HEK293 (cell line): ENCODE measurements at regions not wholly inside any gene's neighbourhood (a gene's known extent, or its start where the extent isn't known, plus 50 kb on each side); places are given as distances from the start of the nearest gene placed in this dataset.

Experiments
- CTCF ChIA-PET: fragments of 350-600 bp; formaldehyde crosslinking; extraction: SDS; loops from one replicate; lab custom pipeline; 2021; ENCODE audit warnings: antibody characterized with exemption; lab: Yijun Ruan, JAX
- POLR2A ChIA-PET: fragments of 300-600 bp; formaldehyde crosslinking; extraction: SDS; loops from one replicate; lab custom pipeline; 2020; ENCODE audit warnings: antibody characterized with exemption, inconsistent platforms; lab: Yijun Ruan, JAX
- H3K27ac ChIP-seq: fragments of 200-500 bp; sonication (Bioruptor generic); 2 replicates; pipeline ENCODE4 v1.5.1; 2014; ENCODE audit warnings: low read depth, low read length, control low read depth, inconsistent platforms; ENCODE audit errors: extremely low read depth
- H3K36me3 ChIP-seq, 2 experiments: fragments of 200-500 bp in 1 of 2; sonication (Bioruptor generic) in 1 of 2; 1 replicate in 1 of 2; 2 replicates in 1 of 2; pipeline ENCODE4 v1.5.1; 2014 to 2017; ENCODE audit warnings: inconsistent platforms in 2 of 2, low read length in 2 of 2; ENCODE audit not compliant: control insufficient read depth in 2 of 2, insufficient read depth in 1 of 2
- H3K4me1 ChIP-seq: fragments of 200-500 bp; sonication (Bioruptor generic); 2 replicates; pipeline ENCODE4 v1.5.1; 2014; ENCODE audit warnings: mild to moderate bottlenecking, low read length, inconsistent platforms; ENCODE audit not compliant: control insufficient read depth, insufficient read depth
- H3K4me3 ChIP-seq: 2 replicates; pipeline ENCODE4 v1.5.1; 2011; ENCODE audit warnings: low read depth, mild to moderate bottlenecking, control low read depth, low read length, moderate library complexity
- H3K9me3 ChIP-seq: fragments of 200-500 bp; sonication (Bioruptor generic); 2 replicates; pipeline ENCODE4 v1.5.1; 2014; ENCODE audit warnings: low read depth, low read length, inconsistent platforms; ENCODE audit not compliant: control insufficient read depth, insufficient read depth
- GLIS2 ChIP-seq: fragments of 450-650 bp; formaldehyde crosslinking; IDR thresholded peaks from 2 replicates; pipeline ENCODE4 v1.5.1; 2016; ENCODE audit warnings: missing biosample characterization, missing genetic modification characterization
- KLF10 ChIP-seq: fragments of 450-650 bp; IDR thresholded peaks from 2 replicates; pipeline ENCODE4 v1.5.1; 2018; ENCODE audit warnings: missing biosample characterization, mild to moderate bottlenecking, missing genetic modification characterization
- KLF9 ChIP-seq: fragments of 450-650 bp; formaldehyde crosslinking; IDR thresholded peaks from 2 replicates; pipeline ENCODE4 v1.5.1; 2016; ENCODE audit warnings: missing biosample characterization, missing genetic modification characterization, low read depth
- MZF1 ChIP-seq: fragments of 450-650 bp; formaldehyde crosslinking; IDR thresholded peaks from 2 replicates; pipeline ENCODE4 v1.5.1; 2017; ENCODE audit warnings: missing biosample characterization, missing genetic modification characterization, borderline replicate concordance
- ZBTB7A ChIP-seq: fragments of 450-650 bp; formaldehyde crosslinking; IDR thresholded peaks from 2 replicates; pipeline ENCODE4 v1.5.1; 2016; ENCODE audit warnings: low read depth, missing biosample characterization, missing genetic modification characterization
- ZNF146 ChIP-seq: fragments of 450-650 bp; formaldehyde crosslinking; IDR thresholded peaks from 2 replicates; pipeline ENCODE4 v1.5.1; 2016; ENCODE audit warnings: missing biosample characterization, missing genetic modification characterization
- ZNF175 ChIP-seq: fragments of 450-650 bp; formaldehyde crosslinking; IDR thresholded peaks from 2 replicates; pipeline ENCODE4 v1.5.1; 2016; ENCODE audit warnings: missing biosample characterization, missing genetic modification characterization
- ZNF184 ChIP-seq: fragments of 450-650 bp; IDR thresholded peaks from 2 replicates; pipeline ENCODE4 v1.5.1; 2018; ENCODE audit warnings: missing biosample characterization, mild to moderate bottlenecking, missing genetic modification characterization
- ZNF2 ChIP-seq: fragments of 450-650 bp; formaldehyde crosslinking; IDR thresholded peaks from 2 replicates; pipeline ENCODE4 v1.5.1; 2016; ENCODE audit warnings: missing biosample characterization, missing genetic modification characterization
- ZNF239 ChIP-seq: fragments of 450-650 bp; formaldehyde crosslinking; IDR thresholded peaks from 2 replicates; pipeline ENCODE4 v1.5.1; 2016; ENCODE audit warnings: missing biosample characterization, missing genetic modification characterization
- ZNF311 ChIP-seq: fragments of 450-650 bp; formaldehyde crosslinking; IDR thresholded peaks from 2 replicates; pipeline ENCODE4 v1.5.1; 2017; ENCODE audit warnings: missing biosample characterization, missing genetic modification characterization, borderline replicate concordance
- ZNF335 ChIP-seq: fragments of 450-650 bp; formaldehyde crosslinking; conservative IDR thresholded peaks from 2 replicates; pipeline ENCODE4 v1.5.1; 2016; ENCODE audit warnings: missing biosample characterization, missing genetic modification characterization
- ZNF362 ChIP-seq: fragments of 450-650 bp; formaldehyde crosslinking; IDR thresholded peaks from 2 replicates; pipeline ENCODE4 v1.5.1; 2016; ENCODE audit warnings: missing biosample characterization, missing genetic modification characterization
- ZNF404 ChIP-seq: fragments of 450-650 bp; formaldehyde crosslinking; IDR thresholded peaks from 2 replicates; pipeline ENCODE4 v1.5.1; 2017; ENCODE audit warnings: missing biosample characterization, missing genetic modification characterization
- ZNF513 ChIP-seq: fragments of 450-650 bp; IDR thresholded peaks from 2 replicates; pipeline ENCODE4 v1.5.1; 2018; ENCODE audit warnings: missing biosample characterization, missing genetic modification characterization
- ZNF561 ChIP-seq: fragments of 450-650 bp; IDR thresholded peaks from 2 replicates; pipeline ENCODE4 v1.5.1; 2018; ENCODE audit warnings: missing biosample characterization, missing genetic modification characterization, borderline replicate concordance
- ZNF600 ChIP-seq: fragments of 450-650 bp; formaldehyde crosslinking; IDR thresholded peaks from 2 replicates; pipeline ENCODE4 v1.5.1; 2016; ENCODE audit warnings: missing biosample characterization, missing genetic modification characterization
- ZNF626 ChIP-seq: fragments of 450-650 bp; sonication (Bioruptor Pico); formaldehyde crosslinking; IDR thresholded peaks from 2 replicates; pipeline ENCODE4 v1.5.1; 2018; ENCODE audit warnings: missing biosample characterization, missing genetic modification characterization, inconsistent platforms
- ZNF677 ChIP-seq: fragments of 450-650 bp; IDR thresholded peaks from 2 replicates; pipeline ENCODE4 v1.5.0; 2018; ENCODE audit warnings: missing biosample characterization, mild to moderate bottlenecking, missing genetic modification characterization, moderate library complexity
- TF ChIP-seq, protein P1 (sequence below): fragments of 450-650 bp; formaldehyde crosslinking; IDR thresholded peaks from 2 replicates; pipeline ENCODE4 v1.5.1; 2016; ENCODE audit warnings: missing biosample characterization, missing genetic modification characterization, low read depth
- TF ChIP-seq, protein P2 (sequence below): fragments of 450-650 bp; formaldehyde crosslinking; IDR thresholded peaks from 2 replicates; pipeline ENCODE4 v1.5.1; 2016; ENCODE audit warnings: missing biosample characterization, missing genetic modification characterization
- TF ChIP-seq, protein P3 (sequence below): fragments of 450-650 bp; formaldehyde crosslinking; IDR thresholded peaks from 2 replicates; pipeline ENCODE4 v1.5.1; 2016; ENCODE audit warnings: missing biosample characterization, missing genetic modification characterization

- CTCF ChIA-PET = no interaction called here
- no peaks in the 10 kb centered on the region for H3K4me1 ChIP-seq
- POLR2A ChIA-PET = no interaction called here
- H3K36me3 ChIP-seq = no peaks in the 10 kb centered on the region
- H3K4me3 ChIP-seq = no peak overlapping the region
- no peak overlapping the region for H3K27ac ChIP-seq
- TF ChIP-seq KLF10 (tag by site-specific recombination) (no peak), ZNF184 (no peak), ZNF561 (no peak), ZNF335 (tag by site-specific recombination) (no peak), ZBTB7A (tag by site-specific recombination) (no peak), ZNF513 (tag by site-specific recombination) (no peak), ZNF311 (tag by site-specific recombination) (no peak), ZNF239 (tag by site-specific recombination) (no peak), ZNF626 (tag by site-specific recombination) (no peak)
- TF ChIP-seq, protein P1, sequence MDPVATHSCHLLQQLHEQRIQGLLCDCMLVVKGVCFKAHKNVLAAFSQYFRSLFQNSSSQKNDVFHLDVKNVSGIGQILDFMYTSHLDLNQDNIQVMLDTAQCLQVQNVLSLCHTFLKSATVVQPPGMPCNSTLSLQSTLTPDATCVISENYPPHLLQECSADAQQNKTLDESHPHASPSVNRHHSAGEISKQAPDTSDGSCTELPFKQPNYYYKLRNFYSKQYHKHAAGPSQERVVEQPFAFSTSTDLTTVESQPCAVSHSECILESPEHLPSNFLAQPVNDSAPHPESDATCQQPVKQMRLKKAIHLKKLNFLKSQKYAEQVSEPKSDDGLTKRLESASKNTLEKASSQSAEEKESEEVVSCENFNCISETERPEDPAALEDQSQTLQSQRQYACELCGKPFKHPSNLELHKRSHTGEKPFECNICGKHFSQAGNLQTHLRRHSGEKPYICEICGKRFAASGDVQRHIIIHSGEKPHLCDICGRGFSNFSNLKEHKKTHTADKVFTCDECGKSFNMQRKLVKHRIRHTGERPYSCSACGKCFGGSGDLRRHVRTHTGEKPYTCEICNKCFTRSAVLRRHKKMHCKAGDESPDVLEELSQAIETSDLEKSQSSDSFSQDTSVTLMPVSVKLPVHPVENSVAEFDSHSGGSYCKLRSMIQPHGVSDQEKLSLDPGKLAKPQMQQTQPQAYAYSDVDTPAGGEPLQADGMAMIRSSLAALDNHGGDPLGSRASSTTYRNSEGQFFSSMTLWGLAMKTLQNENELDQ (tag by site-specific recombination) = no peak
- TF ChIP-seq, all 188 proteins: peak for 0
- H3K9me3 ChIP-seq = no peaks in the 10 kb centered on the region
These were observed 96.6 kb upstream of the SLC8A1 start for GRCh38 chr2:40548521-40548920.

- no peaks in the 10 kb centered on the region for H3K36me3 ChIP-seq
- H3K9me3 ChIP-seq = no peaks in the 10 kb centered on the region
- ChIA-PET CTCF (interaction anchor here (0.5 to 1.6 kb wide), 2 partner anchors 306 to 713 kb away, joined by 3 to 4 read pairs; no protein-coding TSS in a partner anchor), POLR2A (no interaction called here)
- H3K27ac ChIP-seq = no peak overlapping the region
- no peaks in the 10 kb centered on the region for H3K4me1 ChIP-seq
- TF ChIP-seq MZF1 (tag by site-specific recombination) = no peak
- TF ChIP-seq, all 188 proteins: peak for 0
- no peak overlapping the region for H3K4me3 ChIP-seq
These were observed 98.2 kb upstream of the SLC8A1 start for GRCh38 chr2:40550085-40550484.

DNA sequence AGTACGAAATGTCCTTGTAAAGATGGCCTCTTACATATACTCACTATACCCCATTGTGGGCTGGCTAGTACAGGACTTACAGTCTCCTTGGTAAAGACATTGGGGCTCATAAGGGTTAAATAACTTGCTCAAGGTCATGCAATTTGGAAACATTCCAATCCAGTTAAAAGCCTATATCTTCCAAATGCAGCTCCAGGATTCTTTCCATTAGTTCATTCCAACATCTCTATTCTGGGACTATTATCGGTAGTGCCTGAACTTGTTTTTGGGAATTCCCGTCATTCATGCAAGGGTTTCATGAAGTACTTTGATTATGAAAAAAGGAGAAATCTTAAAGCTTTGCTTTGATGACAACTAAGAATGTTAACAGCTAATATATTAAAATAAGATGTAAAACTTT, 99.2 kb upstream of the SLC8A1 start:
- no peaks in the 10 kb centered on the region for H3K36me3 ChIP-seq
- no peaks in the 10 kb centered on the region for H3K4me1 ChIP-seq
- ChIA-PET CTCF (interaction anchor here (0.8 to 1.6 kb wide), 2 partner anchors 37 to 307 kb away, joined by 3 to 4 read pairs; no protein-coding TSS in a partner anchor), POLR2A (no interaction called here)
- no peak overlapping the region for H3K27ac ChIP-seq
- H3K4me3 ChIP-seq = no peak overlapping the region
- H3K9me3 ChIP-seq = no peaks in the 10 kb centered on the region
- TF ChIP-seq ZNF404 (tag by site-specific recombination) (no peak), ZNF600 (tag by site-specific recombination) (no peak), ZNF175 (tag by site-specific recombination) (no peak), ZNF362 (tag by site-specific recombination) (no peak), ZNF677 (tag by site-specific recombination) (no peak), ZNF2 (no peak), ZNF146 (no peak), GLIS2 (tag by site-specific recombination) (no peak), KLF9 (tag by site-specific recombination) (no peak)
- TF ChIP-seq, protein P2, sequence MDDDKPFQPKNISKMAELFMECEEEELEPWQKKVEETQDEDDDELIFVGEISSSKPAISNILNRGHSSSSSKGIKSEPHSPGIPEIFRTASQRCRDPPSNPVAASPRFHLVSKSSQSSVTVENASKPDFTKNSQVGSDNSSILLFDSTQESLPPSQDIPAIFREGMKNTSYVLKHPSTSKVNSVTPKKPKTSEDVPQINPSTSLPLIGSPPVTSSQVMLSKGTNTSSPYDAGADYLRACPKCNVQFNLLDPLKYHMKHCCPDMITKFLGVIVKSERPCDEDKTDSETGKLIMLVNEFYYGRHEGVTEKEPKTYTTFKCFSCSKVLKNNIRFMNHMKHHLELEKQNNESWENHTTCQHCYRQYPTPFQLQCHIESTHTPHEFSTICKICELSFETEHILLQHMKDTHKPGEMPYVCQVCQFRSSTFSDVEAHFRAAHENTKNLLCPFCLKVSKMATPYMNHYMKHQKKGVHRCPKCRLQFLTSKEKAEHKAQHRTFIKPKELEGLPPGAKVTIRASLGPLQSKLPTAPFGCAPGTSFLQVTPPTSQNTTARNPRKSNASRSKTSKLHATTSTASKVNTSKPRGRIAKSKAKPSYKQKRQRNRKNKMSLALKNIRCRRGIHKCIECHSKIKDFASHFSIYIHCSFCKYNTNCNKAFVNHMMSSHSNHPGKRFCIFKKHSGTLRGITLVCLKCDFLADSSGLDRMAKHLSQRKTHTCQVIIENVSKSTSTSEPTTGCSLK (tag by site-specific recombination) = no peak
- TF ChIP-seq, protein P3, sequence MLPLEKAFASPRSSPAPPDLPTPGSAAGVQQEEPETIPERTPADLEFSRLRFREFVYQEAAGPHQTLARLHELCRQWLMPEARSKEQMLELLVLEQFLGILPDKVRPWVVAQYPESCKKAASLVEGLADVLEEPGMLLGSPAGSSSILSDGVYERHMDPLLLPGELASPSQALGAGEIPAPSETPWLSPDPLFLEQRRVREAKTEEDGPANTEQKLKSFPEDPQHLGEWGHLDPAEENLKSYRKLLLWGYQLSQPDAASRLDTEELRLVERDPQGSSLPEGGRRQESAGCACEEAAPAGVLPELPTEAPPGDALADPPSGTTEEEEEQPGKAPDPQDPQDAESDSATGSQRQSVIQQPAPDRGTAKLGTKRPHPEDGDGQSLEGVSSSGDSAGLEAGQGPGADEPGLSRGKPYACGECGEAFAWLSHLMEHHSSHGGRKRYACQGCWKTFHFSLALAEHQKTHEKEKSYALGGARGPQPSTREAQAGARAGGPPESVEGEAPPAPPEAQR (tag by site-specific recombination) = no peak
